K562 (cell line): ENCODE measurements at regions not wholly inside any gene's neighbourhood (a gene's known extent, or its start where the extent isn't known, plus 50 kb on each side); places are given as distances from the start of the nearest gene placed in this dataset.

Source experiments
- GTF2A2 ChIP-seq: IDR thresholded peaks from 2 replicates; pipeline ENCODE4 v1.6.1; 2016; ENCODE audit warnings: mild to moderate bottlenecking, missing genetic modification characterization, missing compliant biosample characterization
- RNF2 ChIP-seq: sonication (generic); IDR thresholded peaks from 2 replicates; pipeline ENCODE4 v1.6.1; 2016
- ZNF583 ChIP-seq: fragments of 250-450 bp; sonication (Bioruptor Pico); IDR thresholded peaks from 2 replicates; pipeline ENCODE4 v1.4.0; 2020

DNA sequence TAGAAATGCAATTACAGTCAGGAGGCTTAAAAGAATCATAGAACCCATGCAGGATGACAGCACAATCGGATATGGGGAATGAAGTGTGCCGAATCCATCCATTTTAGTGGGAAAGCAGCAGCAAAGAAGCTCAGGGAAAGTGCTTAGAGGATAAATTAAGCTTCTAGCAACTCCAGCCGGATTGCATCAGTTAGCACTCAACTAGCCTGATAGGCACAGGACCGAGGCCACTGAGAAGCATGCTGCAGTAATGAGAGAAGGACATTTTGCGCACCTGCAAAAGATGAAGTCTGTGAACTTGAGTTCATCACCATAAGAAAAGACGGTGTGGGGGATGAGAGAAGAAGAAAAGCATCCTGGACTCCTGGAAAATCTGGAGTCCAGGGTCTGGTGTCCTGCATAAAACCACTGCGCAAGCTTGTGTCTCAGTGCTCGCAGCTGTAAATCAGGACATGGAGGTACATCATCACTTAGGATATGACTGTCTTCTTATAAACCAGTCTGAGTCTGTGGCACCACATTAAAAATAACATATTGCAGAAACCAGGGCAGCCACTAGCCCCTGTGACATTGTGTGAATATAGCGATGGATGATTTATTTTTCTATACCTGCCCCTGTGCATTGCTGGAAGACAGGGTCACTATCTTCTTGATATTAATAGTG lies 665.5 kb upstream of the SOX11 start:
- TF ChIP-seq GTF2A2 (tag) (no peak), RNF2 (no peak), ZNF583 (CRISPR knock-in tag) (no peak)
